ENCODE measurements at regions not wholly inside any gene's neighbourhood (a gene's known extent, or its start where the extent isn't known, plus 50 kb on each side); places are given as distances from the start of the nearest gene placed in this dataset.

- TF ChIP-seq CTCF (IDR thresholded peaks at IDR 0.05; ENCODE audit: insufficient read depth, low read length, poor library complexity, severe bottlenecking) (no peak), EZH2phosphoT487 (conservative IDR thresholded peaks at IDR 0.05; ENCODE audit: low read length) (no peak)
These were observed 89.8 kb upstream of the NEUROD1 start for GRCh38 chr2:181770150-181770549.

All from SU-DHL-6 (cell line).